ENCODE measurements at regions not wholly inside any gene's neighbourhood (a gene's known extent, or its start where the extent isn't known, plus 50 kb on each side); places are given as distances from the start of the nearest gene placed in this dataset.

DNA sequence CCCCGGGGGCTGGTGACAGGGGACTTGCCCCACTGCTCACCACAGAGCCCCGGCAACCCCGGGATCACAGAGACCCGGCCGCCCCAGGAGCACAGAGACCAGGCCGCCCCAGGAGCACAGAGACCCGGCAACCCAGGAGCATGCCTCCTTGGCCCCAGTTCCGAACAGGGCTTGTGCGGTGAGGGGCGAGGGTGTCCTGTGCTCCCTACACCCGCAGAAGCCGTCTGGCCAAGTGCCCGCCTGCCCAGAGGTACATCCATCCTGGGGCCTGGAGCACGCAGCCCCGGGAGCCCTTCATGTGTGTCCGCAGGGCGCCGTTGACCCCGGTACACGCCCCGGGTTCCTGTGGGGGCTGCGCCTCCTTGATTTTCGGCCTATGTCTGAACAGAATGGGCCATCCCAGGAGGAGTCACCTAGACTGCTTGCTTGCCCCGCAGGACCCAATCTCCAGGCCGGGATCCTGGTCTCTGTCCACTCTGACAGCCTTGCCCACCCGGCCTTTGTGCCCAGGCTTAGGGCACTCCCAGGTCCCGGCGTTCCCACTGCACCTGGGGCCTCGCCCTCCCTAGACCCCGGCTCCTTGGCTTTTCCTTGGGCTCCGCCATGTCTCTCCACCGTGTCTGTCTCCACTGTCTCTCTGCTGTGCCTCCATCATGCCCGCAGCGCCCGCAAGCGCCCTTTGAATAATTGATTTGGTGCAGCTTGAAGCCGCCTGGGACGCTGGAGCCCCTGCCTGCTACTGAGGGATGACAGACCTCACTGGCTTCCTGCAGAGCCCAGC, 219.8 kb downstream of the ERMARD start:
- DNase-seq (ENCODE audit: low read depth in 2 of 2, low spot score in 1 of 2), result no peak

DNA sequence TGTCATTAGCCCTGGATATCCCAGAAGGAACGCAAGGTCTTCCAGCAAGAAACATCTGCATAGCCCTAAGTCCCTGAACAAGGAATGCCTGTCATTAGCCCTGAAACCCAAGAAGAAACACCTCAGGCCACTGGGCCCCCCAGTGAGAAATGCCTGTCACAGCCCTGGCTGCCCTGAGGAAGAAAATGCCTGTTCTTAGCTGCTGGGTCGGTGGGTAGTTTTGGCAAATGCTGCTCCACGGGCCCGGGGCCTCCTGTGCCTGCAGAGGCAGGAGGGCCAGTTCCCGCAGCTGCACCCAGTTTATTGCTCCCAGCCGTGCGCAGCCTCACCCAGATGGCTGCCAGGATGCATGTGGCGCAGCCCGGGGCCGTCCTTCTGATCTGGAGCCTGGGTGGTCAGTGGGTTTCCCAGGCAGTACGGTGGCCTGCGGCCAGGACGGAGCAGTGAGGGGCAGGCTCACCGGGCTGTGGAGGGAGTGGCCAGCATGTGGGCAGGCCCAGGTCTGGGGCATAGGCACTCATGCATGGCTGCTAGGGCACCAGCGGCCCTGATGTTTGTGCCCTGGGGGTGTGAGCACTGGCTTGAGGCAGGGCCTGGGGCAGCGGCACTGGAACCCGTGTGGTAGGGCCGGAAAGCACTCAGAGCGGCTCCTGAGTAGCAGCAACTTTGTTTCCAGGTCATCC, 219.0 kb downstream of the ERMARD start:
- DNase-seq (ENCODE audit: low read depth in 2 of 2, low spot score in 1 of 2), result no peak

DNA sequence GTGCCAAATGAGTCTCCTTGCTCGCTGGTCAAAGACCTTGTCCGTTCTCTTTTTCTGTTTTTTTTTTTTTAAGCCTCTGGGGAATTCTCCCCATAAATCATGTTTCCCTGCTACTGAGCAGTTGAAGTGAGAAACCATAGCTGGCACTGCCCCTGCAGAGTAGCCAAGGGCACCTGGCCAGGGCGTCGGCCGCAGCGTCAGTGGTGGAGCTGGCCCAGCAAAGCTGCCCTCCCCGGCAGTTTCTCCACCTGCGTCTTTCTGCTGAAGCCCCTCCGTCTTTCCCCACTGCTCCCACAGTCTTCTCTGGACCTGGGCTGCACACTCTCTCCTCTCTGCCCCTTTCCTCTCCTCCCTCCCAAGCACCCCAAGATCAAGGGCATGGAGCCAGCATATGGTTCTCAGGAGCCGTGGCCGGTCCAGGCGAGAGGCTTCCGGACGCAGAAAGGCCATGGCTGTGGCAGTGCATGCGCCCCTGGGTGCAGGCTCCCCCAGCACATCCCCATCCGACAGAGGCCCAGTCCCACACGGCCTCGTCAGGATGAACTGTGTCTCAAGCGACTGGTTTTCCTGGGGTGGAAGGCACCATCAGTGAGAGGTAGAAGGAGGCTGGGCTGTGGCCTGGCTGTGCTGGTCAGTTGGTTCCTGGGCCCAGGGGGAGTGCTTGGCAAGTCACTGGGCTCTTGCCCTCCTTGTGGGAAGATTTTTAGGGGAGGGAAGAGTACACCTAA, 218.1 kb downstream of the ERMARD start:
- DNase-seq (ENCODE audit: low read depth in 2 of 2, low spot score in 1 of 2), result no peak

DNA sequence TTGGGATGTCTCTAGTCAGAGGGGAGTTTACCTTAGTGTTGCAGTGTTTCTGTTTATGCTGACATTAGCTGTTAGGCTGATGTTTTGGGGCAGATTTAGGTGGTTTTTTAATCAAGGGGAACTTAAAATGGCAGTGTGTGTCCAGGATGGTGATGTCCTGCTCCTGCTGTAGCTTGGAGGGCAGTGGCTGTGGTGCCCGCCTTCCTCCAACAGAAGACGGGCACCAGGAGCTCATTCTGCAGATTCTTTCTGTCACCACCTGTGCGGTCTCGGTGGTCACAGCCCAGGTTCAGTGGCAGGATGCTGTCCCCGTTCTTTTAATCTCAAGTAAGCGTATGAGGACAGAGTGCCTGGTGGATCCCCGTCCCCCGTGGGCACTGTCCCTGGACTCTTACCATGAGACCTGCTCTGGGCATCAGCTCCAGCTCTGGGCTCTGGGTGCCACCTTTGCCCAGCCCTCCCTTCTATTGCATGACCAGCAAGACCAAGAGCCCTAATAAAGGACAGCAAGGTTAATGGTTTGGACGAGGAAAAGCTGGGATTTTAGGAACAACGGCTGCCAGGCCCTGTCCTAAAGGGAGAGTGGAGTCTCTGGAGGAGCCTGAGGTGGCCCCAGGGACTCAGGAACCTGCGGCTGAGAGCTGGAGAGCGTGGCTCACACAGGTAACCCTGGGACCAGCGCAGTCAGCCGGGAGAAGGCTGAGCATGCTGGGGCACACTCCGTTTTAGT, 217.3 kb downstream of the ERMARD start:
- no peak for DNase-seq (ENCODE audit: low read depth in 2 of 2, low spot score in 1 of 2)

DNA sequence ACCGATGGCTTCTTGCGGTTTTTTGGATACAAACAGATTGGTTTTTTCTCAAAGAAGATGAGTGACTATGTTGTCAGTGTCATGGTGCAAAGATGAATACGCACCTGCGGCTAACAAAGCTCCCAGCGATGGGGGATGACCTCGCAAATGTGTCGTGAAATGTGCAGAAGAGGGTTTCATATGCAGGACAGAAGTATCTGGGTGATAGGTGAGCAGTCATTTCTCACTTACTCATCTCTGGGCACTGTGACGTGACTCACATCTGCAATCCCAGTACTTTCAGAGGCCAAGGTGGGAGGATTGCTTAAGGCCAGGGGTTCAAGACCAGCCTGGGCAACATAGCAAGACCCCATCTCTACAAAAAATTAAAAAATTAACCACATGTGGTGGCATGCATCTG, 216.3 kb downstream of the ERMARD start:
- DNase-seq (ENCODE audit: low read depth in 2 of 2, low spot score in 1 of 2), result no peak

DNA sequence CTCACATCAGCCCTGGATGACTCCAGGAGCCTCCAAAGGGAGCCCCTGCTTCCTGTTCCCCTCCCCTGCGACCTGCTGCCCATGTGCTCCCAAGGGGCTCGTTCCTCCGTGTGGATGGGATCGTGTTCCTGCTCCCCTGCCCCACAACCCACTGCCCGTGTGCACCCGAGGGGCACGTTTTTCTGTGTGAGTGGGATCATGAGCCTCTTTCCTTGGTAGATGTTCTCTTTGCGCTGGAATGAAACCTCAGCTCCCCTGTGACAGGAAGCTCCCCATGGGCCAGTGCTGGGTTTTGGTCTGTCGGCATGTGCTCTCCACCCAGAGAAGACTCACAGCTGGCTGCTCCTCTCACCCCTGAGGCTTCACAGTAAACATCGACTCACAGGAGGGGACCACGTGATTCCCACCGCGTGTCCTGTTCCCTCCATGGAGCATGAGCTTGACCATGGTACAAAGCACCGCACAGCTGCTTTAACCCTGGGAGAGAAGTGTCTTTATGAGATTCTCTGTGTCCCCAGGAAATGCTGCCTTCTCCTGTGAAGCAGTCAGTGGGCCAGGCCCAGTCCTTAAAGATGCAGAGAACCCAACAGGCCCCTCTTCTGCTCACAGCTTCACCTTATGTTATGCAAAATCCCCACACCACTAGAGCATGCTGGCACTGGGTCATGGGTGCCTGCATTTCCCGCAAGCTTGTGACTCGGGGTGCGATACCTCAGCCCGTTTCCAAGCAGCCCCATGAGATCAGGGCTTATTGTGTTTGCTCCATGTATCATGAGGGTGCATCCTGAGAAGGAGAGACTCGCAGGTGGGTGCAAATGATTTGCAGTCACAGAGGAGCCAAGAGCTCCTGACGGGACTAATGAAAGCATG, 215.1 kb downstream of the ERMARD start:
- DNase-seq (ENCODE audit: low read depth in 2 of 2, low spot score in 1 of 2), result no peak

DNA sequence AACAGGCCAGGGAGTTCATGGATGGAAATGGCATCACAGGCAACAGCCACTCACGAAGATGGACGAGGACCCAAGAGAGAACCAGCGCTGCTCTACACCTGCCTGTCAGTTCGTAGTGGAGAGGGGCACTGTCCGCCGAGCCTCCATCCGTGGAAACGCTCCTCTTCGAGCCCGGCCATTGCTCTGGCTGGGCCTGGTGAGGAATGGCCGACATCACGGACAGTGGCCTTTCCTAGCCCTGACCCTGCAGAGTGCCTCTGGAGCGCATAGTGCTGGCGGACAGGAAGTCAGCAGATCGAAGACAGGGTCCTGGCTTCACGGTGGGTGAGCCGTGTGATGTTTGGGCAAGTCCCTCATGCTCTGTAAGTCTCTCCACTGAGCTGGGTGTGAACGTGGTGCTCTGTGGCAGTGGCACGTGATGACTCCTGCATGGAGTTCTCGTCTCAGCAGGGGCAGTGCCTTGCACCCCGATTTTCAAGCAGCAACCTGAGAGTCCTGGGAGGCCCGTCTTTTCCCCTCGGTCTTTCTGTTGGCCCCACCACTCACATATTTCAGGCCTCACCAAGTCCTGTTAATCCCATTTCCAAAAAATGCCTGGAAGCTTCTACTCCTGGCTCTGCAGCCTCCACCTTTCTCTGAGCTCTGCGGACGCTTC, 214.4 kb downstream of the ERMARD start:
- DNase-seq (ENCODE audit: low read depth in 2 of 2, low spot score in 1 of 2), result no peak

DNA sequence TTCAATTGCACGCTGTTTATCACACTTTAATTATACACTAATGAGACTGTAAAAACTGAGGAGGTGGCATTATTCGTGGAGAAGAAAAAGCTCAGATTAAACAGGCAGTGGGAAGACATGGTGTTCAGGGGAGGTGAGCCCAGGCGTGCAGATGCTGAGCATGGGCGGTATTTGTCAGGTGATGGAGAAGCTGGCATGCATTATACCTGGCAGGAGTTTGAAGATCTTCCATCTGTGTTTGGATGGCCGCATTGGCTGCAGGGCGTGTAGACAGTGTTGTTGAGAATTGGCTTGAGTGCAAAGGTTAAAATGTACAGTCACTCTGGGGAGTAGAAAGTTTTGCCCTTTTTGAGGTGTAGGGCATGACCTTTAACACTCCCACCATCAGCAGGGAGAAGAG, 213.8 kb downstream of the ERMARD start:
- no peak for DNase-seq (ENCODE audit: low read depth in 2 of 2, low spot score in 1 of 2)

DNA sequence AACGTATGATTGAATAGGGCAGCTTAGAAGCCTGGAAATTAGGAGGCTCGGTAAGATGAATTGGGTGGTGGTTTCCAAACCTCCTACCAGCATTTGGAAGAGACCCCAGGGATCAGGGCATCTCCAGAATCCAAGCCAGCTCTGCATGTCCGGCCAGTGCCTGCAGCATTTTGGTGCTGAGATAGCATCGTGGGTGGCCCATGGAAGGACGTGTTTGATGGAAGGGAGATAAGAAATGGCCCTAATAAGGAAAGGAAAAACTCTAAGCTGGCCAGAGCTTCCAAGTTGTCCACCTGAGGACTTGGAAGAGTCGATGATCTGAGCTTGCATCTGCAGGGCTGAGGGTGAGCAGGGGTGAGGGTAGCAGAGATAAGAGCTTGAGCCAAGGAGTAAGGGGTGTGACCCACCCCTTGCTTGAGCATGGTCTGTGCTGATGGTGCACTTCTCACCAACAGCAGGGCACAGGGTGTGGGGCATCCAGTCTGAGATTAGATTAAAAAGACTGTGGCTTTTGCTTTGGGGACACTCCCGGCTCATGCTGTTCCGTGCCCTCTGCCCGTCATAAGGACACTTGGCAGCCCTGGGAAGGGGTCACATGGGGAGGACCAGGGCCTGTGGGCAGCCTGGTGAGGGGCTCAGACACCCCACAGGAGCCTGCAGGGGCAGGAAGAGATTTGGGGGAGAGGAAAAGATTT, 213.2 kb downstream of the ERMARD start:
- no peak for DNase-seq (ENCODE audit: low read depth in 2 of 2, low spot score in 1 of 2)

DNA sequence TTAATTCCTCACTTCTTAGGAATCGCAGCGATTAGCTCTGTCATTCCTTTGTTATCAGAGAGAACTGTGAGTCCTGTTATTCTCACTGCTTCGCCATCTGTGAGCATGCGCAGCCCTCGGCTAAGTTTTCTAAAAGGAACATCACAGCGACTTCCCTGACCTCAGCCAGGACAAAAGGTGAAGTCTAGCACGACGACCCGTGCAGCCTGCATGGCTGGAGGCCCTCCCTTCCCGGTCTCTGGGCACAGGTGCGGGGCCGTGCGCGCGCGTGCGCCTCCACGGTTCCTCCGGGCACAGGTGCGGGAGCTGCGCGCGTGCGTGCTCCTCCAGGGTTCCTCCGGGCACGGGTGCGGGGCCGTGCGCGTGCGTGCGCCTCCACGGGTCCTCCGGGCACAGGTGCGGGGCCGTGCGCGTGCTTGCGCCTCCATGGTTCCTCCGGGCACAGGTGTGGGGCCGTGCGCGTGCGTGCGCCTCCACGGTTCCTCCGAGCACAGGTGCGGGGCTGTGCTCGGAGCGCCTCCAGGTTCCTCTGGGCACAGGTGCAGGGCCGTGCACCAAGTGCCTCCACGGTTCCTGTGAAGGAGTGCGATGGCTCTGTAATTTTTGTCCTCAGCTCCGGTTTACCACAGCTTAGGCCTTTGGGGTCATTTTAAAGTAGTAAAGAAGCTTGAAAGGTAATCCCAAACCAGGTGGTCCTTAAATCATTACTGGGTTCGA, 212.3 kb downstream of the ERMARD start:
- DNase-seq (ENCODE audit: low read depth in 2 of 2, low spot score in 1 of 2), result no peak

DNA sequence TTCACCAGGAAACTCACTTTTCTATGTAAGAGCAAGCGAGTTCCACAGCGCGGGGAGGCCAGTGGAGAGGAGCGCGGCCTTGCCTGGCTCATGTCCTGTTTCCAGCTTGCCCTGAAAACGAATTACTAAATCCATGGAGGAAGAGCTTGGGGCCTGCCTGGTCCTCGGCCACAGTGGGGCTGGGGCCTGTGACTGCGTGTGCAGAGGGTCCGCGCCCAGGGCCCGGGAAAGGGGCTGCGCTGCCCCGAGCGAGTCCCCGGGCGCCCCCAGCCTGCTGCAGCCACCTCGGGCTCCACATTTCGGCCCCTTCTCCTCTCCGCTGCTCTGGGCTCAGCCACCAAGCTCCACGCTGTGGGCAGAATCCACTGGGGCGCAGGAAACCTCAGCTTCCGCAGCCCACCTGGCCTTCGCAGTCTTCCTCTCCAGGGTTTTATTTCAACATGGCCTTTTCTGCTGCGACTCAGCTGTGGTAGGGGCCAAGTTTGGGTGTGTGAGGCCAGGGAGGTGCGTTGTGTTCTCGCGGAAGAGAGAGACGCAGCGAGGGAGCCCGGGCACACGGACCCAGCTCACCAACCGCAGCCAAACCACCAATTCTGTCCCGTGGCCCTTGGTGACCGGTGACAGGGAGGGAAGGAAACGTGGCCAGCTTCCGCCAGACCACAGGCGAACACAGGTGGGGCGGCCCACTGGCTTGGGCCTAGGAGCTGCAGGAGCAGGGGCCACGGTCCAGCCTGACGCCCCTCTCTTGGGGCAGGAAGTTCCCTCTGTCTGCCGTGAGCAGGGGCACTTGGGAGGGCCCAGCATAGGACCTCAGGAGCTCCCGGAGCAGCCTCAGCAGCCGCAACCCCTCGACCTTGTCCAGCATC, 211.4 kb downstream of the ERMARD start:
- DNase-seq (ENCODE audit: low read depth in 2 of 2, low spot score in 1 of 2), result no peak

DNA sequence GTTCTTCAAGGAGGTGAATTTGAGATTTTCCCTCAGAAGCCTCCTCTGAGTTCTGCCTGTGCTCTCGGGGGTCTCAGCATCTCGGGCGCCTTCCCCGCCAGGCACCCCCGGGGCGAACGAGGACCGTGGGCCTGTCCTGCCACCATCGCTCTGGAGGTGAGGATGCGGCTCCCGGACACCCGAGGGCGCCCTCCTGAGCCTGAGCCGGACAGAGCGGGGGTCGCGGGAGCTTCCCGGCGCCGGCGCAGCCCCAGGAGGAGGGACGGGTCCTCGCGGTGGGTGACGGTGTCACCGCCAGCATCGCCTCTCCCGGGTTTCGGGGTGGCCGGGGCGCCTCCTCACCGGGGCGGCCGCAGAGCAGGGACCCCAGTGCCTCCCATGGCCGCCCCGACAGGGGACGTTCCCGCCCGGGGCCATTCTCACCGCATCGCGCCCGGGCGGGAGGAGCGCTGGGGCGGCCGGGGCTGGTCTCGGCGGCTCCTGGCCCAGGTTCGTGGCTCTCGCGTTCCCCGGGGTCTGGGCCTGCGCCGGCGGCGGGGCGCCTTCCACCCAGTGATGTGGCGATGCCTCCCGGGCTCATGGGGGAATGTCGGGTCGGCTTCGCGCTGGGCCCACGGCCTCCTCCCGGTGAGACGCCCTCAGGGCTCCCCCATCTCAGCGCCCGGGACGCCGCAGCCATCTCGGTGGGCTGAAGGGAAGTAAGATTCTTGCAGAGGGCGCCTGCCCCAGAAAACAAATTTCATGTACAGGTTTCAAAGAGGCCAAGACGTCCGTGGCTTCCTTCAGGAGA, 210.5 kb downstream of the ERMARD start:
- DNase-seq (ENCODE audit: low read depth in 2 of 2, low spot score in 1 of 2), result no peak

DNA sequence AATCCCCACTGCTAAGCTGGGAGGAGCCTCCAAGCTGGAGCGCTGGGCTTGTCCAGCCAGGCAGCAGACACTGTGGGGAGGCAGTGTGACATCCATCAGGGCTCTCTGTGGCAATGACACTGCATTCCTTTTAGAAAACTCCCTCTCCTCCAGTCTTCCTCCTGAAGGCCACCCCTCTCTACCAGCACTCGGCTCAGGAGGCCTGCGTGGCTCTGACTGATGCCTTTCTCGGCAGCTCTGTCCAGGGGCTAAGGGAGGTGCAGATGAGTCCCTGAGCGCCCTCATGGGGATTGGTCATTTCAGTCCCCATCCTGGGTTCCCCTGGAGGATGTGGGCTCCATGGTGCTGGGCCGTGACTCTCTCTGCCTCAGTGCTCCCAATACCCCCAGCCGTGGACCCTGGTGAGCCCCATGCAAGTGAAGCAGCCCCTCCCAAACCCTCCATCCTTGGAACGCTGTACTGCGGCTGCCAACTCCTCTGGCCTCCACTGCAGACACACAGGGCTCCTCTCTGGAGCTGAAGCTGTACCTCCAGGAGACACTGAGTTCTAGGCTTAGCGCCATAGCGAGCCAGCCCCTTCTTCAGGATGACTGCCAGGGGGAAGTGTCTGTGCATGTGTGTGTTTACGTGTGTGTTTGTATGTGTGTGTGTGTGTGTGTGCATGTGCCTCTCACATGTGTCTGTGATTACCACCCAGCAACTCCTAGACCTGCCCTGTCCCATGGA, 209.6 kb downstream of the ERMARD start:
- no peak for DNase-seq (ENCODE audit: low read depth in 2 of 2, low spot score in 1 of 2)

DNA sequence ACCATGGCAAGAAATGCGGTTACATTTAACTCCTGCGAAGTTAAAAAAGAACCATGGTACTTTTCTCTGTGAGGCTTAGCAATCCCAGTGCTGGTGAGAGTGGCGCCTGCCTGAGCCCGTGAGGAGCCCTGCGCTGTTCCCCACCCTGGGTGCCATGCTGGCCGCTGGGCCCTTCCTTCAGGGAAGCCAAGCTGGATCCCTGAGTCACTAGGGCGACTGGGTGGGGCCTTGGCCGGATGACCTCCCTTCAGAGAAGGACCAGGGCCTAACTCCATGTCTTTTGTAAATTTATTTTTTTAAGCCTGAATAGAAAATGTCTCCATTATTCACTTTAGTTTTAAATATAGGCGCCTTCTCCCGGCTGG, 209.1 kb downstream of the ERMARD start:
- no peak for DNase-seq (ENCODE audit: low read depth in 2 of 2, low spot score in 1 of 2)

DNA sequence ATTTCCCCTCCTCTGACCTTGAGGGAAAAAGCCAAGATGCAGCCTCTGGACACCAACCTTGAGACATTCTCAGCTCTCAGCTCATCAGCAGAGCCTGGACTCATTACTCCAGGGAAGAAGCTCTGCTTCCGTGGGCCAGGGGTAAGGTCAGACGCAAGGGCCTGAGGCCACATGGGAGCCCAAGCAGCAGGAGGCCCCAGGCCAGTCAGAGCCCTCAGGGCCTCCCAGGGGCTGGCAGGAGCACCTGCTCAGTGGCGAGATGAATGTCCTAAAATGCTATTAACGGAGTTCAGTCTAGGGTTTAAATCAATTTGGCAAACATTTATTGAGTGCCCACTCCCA, 208.6 kb downstream of the ERMARD start:
- no peak for DNase-seq (ENCODE audit: low read depth in 2 of 2, low spot score in 1 of 2)

DNA sequence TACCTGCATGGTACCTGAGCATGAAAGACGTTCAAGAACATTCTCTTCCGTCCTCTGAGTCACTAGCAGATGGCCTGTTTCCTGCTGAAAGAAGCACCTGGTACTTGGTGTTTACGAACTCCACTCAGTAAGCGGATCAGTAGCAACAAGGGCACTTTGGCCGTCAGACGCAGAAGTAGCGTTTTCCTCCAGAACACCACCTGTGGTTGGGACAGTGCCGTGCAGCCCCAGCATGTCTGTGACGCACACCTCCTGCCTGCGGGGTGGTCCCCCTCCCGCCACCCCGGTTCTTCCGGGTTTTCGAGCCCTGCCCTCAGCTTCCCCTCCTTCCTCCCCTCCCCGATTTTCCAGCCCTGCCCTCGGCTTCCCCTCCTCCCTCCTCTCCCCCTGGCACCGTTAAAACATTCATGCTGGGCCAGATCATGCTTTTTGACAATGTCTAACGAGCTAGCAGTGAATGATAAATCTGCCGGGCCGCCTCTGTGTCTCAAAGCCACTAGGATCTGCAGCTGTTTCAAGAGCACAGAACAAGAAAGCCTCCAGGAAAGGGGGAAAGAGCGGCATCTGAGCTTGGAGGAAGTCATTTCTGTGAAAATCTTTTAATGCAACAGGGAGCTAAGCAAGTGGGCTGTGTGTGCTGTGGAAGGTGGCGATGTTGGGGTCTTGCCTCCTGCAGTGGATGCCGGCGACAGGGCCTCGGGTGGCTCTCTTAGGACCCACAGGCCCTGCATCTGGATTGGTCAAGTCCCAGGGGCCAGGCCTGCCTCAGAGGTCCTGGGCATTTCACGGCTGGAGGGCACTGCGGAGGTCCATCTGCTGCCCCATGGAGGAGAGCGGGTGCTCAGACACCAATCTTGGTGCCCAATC, 207.9 kb downstream of the ERMARD start:
- peak in 1 of 2 donors; percentile 33 for DNase-seq (ENCODE audit: low read depth in 2 of 2, low spot score in 1 of 2)

All from stimulated activated CD8-positive, alpha-beta memory T cell treated with anti-CD3 and anti-CD28 coated beads, Interleukin-4, amount 100 ng/mL, for 1 hour (primary cell).